ENCODE measurements at regions not wholly inside any gene's neighbourhood (a gene's known extent, or its start where the extent isn't known, plus 50 kb on each side); places are given as distances from the start of the nearest gene placed in this dataset.

- TF ChIP-seq CTCF (IDR thresholded peaks at IDR 0.05) (no peak), EZH2phosphoT487 (IDR thresholded peaks at IDR 0.05) (no peak), EZH2 (IDR thresholded peaks at IDR 0.05) (no peak)
Observed at GRCh38 chr17:74011966-74012365, 191.5 kb upstream of the RPL38 start.

All from neural progenitor cell (in vitro differentiated cells).